ENCODE measurements at regions not wholly inside any gene's neighbourhood (a gene's known extent, or its start where the extent isn't known, plus 50 kb on each side); places are given as distances from the start of the nearest gene placed in this dataset.

DNA sequence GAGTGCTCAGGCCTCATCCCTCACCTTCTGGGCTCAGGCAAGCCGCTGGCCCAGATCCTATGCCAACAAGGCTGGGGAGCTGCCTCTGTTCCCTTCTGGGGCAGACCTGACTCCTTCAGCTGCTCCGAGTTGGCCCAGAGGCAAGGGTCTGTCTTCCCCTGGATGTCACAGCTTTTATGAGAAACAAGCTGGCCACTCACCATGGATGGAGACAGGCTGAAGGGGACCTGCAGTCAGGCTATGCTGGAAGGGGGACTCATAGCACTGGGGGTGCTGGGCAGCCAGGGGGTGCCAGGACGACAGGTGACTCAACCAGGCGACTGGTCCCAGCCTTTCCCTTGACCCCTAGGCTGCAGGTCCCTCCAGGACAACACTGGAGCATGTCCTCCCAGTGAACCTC is 52.4 kb upstream of the C1QTNF9B start:
- no peaks in the 10 kb centered on the region for H4K20me1 ChIP-seq (ENCODE audit: insufficient read depth, low read length)
- no peak overlapping the region for H3K27ac Mint-ChIP-seq
- H3K27ac ChIP-seq (ENCODE audit: low read depth in 1 of 2, low read length in 2 of 2) = no peak overlapping the region
- H3K9me3 Mint-ChIP-seq = peaks cover 0 to 4% (median 0%) of the 10 kb centered on the region in 7 donors
- TF ChIP-seq, protein P1, sequence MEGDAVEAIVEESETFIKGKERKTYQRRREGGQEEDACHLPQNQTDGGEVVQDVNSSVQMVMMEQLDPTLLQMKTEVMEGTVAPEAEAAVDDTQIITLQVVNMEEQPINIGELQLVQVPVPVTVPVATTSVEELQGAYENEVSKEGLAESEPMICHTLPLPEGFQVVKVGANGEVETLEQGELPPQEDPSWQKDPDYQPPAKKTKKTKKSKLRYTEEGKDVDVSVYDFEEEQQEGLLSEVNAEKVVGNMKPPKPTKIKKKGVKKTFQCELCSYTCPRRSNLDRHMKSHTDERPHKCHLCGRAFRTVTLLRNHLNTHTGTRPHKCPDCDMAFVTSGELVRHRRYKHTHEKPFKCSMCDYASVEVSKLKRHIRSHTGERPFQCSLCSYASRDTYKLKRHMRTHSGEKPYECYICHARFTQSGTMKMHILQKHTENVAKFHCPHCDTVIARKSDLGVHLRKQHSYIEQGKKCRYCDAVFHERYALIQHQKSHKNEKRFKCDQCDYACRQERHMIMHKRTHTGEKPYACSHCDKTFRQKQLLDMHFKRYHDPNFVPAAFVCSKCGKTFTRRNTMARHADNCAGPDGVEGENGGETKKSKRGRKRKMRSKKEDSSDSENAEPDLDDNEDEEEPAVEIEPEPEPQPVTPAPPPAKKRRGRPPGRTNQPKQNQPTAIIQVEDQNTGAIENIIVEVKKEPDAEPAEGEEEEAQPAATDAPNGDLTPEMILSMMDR (IDR thresholded peaks at IDR 0.05) = no peak
- no peaks in the 10 kb centered on the region for H3K4me1 Mint-ChIP-seq
- intact Hi-C loops (cut with micrococcal nuclease) = no loop called here
- H3K36me3 Mint-ChIP-seq = no peaks in the 10 kb centered on the region
- no peaks in the 10 kb centered on the region for H3K79me2 ChIP-seq (ENCODE audit: insufficient read depth, low read length)
- 94% methylated on average over 4 of the region's 4 CpGs for WGBS (ENCODE audit: insufficient coverage)
- no peak overlapping the region for H3K4me2 ChIP-seq (replicated peaks; ENCODE audit: extremely low read depth, low read length, poor library complexity, severe bottlenecking)
- no peaks in the 10 kb centered on the region for H3K27me3 ChIP-seq (ENCODE audit: control insufficient read depth in 2 of 2, insufficient read depth in 2 of 2, low read length in 2 of 2)
- no peaks in the 10 kb centered on the region for H3K4me1 ChIP-seq (ENCODE audit: control insufficient read depth in 1 of 2, insufficient read depth in 2 of 2, low read length in 2 of 2)
- no peak overlapping the region for H3K4me3 ChIP-seq (replicated peaks in 1 of 3; ENCODE audit: low read depth in 2 of 3, low read length in 3 of 3)
- no peaks in the 10 kb centered on the region for H3K9me3 ChIP-seq (replicated peaks in 1 of 2; ENCODE audit: control insufficient read depth in 1 of 2, insufficient read depth in 1 of 2, low read length in 2 of 2)
- H3K36me3 ChIP-seq (replicated peaks in 1 of 2; ENCODE audit: control insufficient read depth in 1 of 2, insufficient read depth in 2 of 2, low read length in 2 of 2) = no peaks in the 10 kb centered on the region
- no peak overlapping the region for H3K9ac ChIP-seq (ENCODE audit: insufficient read depth, low read length, poor library complexity, severe bottlenecking)
- no peak for DNase-seq
- H2AFZ ChIP-seq (ENCODE audit: insufficient read depth, low read depth, low read length, poor library complexity, severe bottlenecking) = no peak overlapping the region
- peaks cover 10 to 20% (median 13%) of the 10 kb centered on the region in 3 donors for H3K27me3 Mint-ChIP-seq (ENCODE audit: low read depth in 3 of 3)
- no peak overlapping the region for H3K4me3 Mint-ChIP-seq

DNA sequence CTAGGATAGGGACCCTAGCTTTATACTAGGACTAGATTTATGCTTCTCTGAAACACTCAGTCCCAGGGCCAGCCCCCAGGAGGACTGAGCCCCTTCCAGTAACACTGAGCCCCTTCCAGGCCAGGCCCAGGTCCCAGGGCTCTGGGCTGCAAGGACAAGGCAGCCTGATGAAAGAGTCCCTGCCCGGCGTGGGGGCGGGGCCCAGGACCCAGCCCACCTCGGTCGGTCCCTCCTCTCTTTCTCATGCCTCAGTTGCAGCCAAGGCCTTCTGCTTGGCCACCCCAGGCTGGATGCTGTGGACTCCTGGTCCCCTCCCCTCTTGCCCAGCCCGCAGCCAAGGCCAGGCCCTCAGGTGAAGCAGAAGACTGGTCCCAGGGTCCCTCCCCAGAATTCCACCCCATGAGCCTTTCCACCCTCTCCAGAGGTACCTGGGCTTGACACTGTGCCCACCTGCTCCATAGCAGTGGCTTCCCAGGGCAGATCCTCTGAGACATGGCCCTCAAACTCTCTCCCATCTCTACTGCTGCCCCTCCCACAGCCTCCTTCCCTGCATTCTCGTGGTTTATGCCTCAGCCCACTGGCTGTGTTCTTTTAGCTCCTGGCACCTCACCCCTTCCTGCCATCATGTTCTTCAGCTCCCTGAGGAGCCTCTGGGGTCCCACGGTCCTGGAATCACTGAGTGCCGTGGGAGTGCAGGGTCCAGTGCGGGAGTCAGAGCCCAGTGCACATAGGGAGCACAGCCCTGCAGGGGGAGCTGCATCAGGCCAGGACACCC is 53.6 kb upstream of the C1QTNF9B start:
- Mint-ChIP-seq H3K36me3 (no peaks in the 10 kb centered on the region), H3K27ac (peak overlapping the region in 1 of 7 donors; percentile 63), H3K4me1 (no peaks in the 10 kb centered on the region), H3K4me3 (no peak overlapping the region), H3K9me3 (peaks cover 0 to 4% (median 0%) of the 10 kb centered on the region in 7 donors), H3K27me3 (ENCODE audit: low read depth in 3 of 3) (peaks cover 5 to 22% (median 9%) of the 10 kb centered on the region in 3 donors)
- Histone ChIP-seq H4K20me1 (ENCODE audit: insufficient read depth, low read length) (no peaks in the 10 kb centered on the region), H3K9ac (ENCODE audit: insufficient read depth, low read length, poor library complexity, severe bottlenecking) (no peak overlapping the region), H3K4me2 (replicated peaks; ENCODE audit: extremely low read depth, low read length, poor library complexity, severe bottlenecking) (no peak overlapping the region), H3K4me3 (replicated peaks in 1 of 3; ENCODE audit: low read depth in 2 of 3, low read length in 3 of 3) (no peak overlapping the region), H2AFZ (ENCODE audit: insufficient read depth, low read depth, low read length, poor library complexity, severe bottlenecking) (no peak overlapping the region), H3K4me1 (ENCODE audit: control insufficient read depth in 1 of 2, insufficient read depth in 2 of 2, low read length in 2 of 2) (no peaks in the 10 kb centered on the region), H3K9me3 (replicated peaks in 1 of 2; ENCODE audit: control insufficient read depth in 1 of 2, insufficient read depth in 1 of 2, low read length in 2 of 2) (no peaks in the 10 kb centered on the region), H3K36me3 (replicated peaks in 1 of 2; ENCODE audit: control insufficient read depth in 1 of 2, insufficient read depth in 2 of 2, low read length in 2 of 2) (no peaks in the 10 kb centered on the region), H3K27me3 (ENCODE audit: control insufficient read depth in 2 of 2, insufficient read depth in 2 of 2, low read length in 2 of 2) (no peaks in the 10 kb centered on the region), H3K79me2 (ENCODE audit: insufficient read depth, low read length) (no peaks in the 10 kb centered on the region), H3K27ac (ENCODE audit: low read depth in 1 of 2, low read length in 2 of 2) (no peak overlapping the region)
- DNase-seq = no peak
- TF ChIP-seq, protein P1 (IDR thresholded peaks at IDR 0.05) = no peak
- WGBS (ENCODE audit: insufficient coverage) = 86% methylated on average over 10 of the region's 10 CpGs
- intact Hi-C loops (cut with micrococcal nuclease) = no loop called here
